HepG2 (cell line): ENCODE measurements at regions not wholly inside any gene's neighbourhood (a gene's known extent, or its start where the extent isn't known, plus 50 kb on each side); places are given as distances from the start of the nearest gene placed in this dataset.

Experiments used
- ATAC-seq: fragments of 200-7000 bp; cut with Tn5 transposase; 3 replicates; pipeline ENCODE4 v1.9.1; 2020; ENCODE audit warnings: mild to moderate bottlenecking, moderate library complexity
- BruUV-seq: library from RNA; stranded (reverse); fragments of 400-500 nt; replicated peaks from 2 replicates; lab custom pipeline; 2021; lab: Mats Ljungman, UMichigan
- CTCF ChIA-PET: fragments of 300-600 bp; formaldehyde crosslinking; extraction: SDS; loops from one replicate; lab custom pipeline; 2021; ENCODE audit warnings: low total read pairs, inconsistent platforms, low intra/inter-chr PET ratio; lab: Yijun Ruan, JAX
- POLR2A ChIA-PET: fragments of 350-600 bp; sonication (Branson Sonifier 250); formaldehyde crosslinking; loops from one replicate; lab custom pipeline; 2020; ENCODE audit warnings: antibody characterized with exemption, inconsistent platforms; lab: Yijun Ruan, JAX
- DNase-seq: peaks from one replicate; pipeline ENCODE4 v3.0.0-alpha.2; 2015; ENCODE audit warnings: low spot score
- FAIRE-seq: peaks from 3 replicates; lab custom pipeline; 2011; peaks lifted over from hg19 to GRCh38; lab: Jason Lieb, UNC
- H2AFZ ChIP-seq: one replicate; pipeline ENCODE4 v1.6.1; 2011; ENCODE audit warnings: low read length, inconsistent platforms
- H3K27ac ChIP-seq: fragments of 300-600 bp; 3 replicates; pipeline ENCODE4 v1.8.0; 2011; ENCODE audit warnings: mixed run types, mild to moderate bottlenecking, mixed read lengths, low read length, inconsistent platforms; ENCODE audit not compliant: insufficient read depth; ENCODE audit errors: extremely low read length
- H3K27me3 ChIP-seq, 2 experiments: fragments of 200-600 bp in 1 of 2; 2 replicates in 1 of 2; 3 replicates in 1 of 2; pipeline versions ENCODE4 v1.6.0 to v1.8.0; 2011; ENCODE audit warnings: low read length in 2 of 2, mild to moderate bottlenecking in 2 of 2, moderate library complexity in 2 of 2, inconsistent platforms in 1 of 2; ENCODE audit not compliant: insufficient read depth in 2 of 2, control insufficient read depth in 1 of 2
- H3K36me3 ChIP-seq, 2 experiments: fragments of 200-600 bp in 1 of 2; replicated peaks in 1 of 2; 2 replicates in 1 of 2; 3 replicates in 1 of 2; pipeline versions ENCODE4 v1.5.1 to v1.8.0; 2011; ENCODE audit warnings: low read length in 2 of 2, inconsistent platforms in 1 of 2; ENCODE audit not compliant: insufficient read depth in 2 of 2, control insufficient read depth in 1 of 2
- H3K4me1 ChIP-seq: 2 replicates; pipeline ENCODE4 v1.5.1; 2012; ENCODE audit warnings: low read length, inconsistent platforms; ENCODE audit not compliant: insufficient read depth
- H3K4me2 ChIP-seq: 2 replicates; pipeline ENCODE4 v1.6.0; 2011; ENCODE audit warnings: low read depth, low read length, inconsistent platforms
- H3K4me3 ChIP-seq, 3 experiments: fragments of 200-600 bp in 1 of 3; sonication (generic), shearing (Covaris generic) in 1 of 3; replicated peaks in 1 of 3; 2 replicates each; pipeline ENCODE4 v1.5.1; 2011 to 2016; ENCODE audit warnings: low read length in 3 of 3, inconsistent platforms in 2 of 3, low read depth in 2 of 3, mild to moderate bottlenecking in 2 of 3, control low read depth in 1 of 3, mixed read lengths in 1 of 3; ENCODE audit not compliant: insufficient read depth in 1 of 3
- H3K79me2 ChIP-seq: one replicate; pipeline ENCODE4 v1.6.1; 2011; ENCODE audit warnings: low read length, inconsistent platforms; ENCODE audit not compliant: insufficient read depth
- H3K9ac ChIP-seq: 2 replicates; pipeline ENCODE4 v1.6.0; 2011; ENCODE audit warnings: mild to moderate bottlenecking, low read depth, low read length, inconsistent platforms; ENCODE audit not compliant: insufficient read depth
- H3K9me3 ChIP-seq: 2 replicates; pipeline ENCODE4 v1.5.1; 2012; ENCODE audit warnings: mild to moderate bottlenecking, low read length
- H4K20me1 ChIP-seq: 2 replicates; pipeline ENCODE4 v1.6.0; 2011; ENCODE audit warnings: inconsistent platforms, mild to moderate bottlenecking, low read length, moderate library complexity; ENCODE audit not compliant: insufficient read depth
- ADNP ChIP-seq: sonication (generic); formaldehyde crosslinking; IDR thresholded peaks from 2 replicates; pipeline ENCODE4 v1.4.0; 2020; ENCODE audit warnings: missing genetic modification reagents
- HNRNPH1 ChIP-seq: fragments of 200-400 bp; formaldehyde crosslinking; optimal IDR thresholded peaks from 2 replicates; pipeline ENCODE3; 2017; ENCODE audit warnings: mild to moderate bottlenecking, low read depth, low read length
- ISX ChIP-seq: sonication (generic); formaldehyde crosslinking; conservative IDR thresholded peaks from 2 replicates; pipeline ENCODE4 v1.5.0; 2020; ENCODE audit warnings: missing genetic modification reagents
- KDM5B ChIP-seq: sonication (generic); formaldehyde crosslinking; IDR thresholded peaks from 2 replicates; pipeline ENCODE4 v1.4.0; 2020; ENCODE audit warnings: missing genetic modification reagents, mild to moderate bottlenecking, borderline replicate concordance
- MBNL3 ChIP-seq: fragments of 250-450 bp; sonication (Bioruptor Pico); conservative IDR thresholded peaks from 2 replicates; pipeline ENCODE4 v1.8.0; 2022; ENCODE audit warnings: mild to moderate bottlenecking, inconsistent platforms
- MTA3 ChIP-seq: sonication (generic); formaldehyde crosslinking; IDR thresholded peaks from 2 replicates; pipeline ENCODE4 v1.4.0; 2020; ENCODE audit warnings: missing genetic modification reagents
- NCOA2 ChIP-seq: sonication (generic); formaldehyde crosslinking; IDR thresholded peaks from 2 replicates; pipeline ENCODE4 v1.8.0; 2022; ENCODE audit warnings: inconsistent platforms
- PCBP2 ChIP-seq: fragments of 200-400 bp; formaldehyde crosslinking; optimal IDR thresholded peaks from 2 replicates; pipeline ENCODE3; 2018; ENCODE audit warnings: low read length, low read depth; ENCODE audit not compliant: poor library complexity, severe bottlenecking
- PHF8 ChIP-seq: sonication (generic); formaldehyde crosslinking; IDR thresholded peaks from 2 replicates; pipeline ENCODE4 v1.5.0; 2020; ENCODE audit warnings: missing genetic modification reagents
- RELA ChIP-seq: sonication (generic); formaldehyde crosslinking; IDR thresholded peaks from 2 replicates; pipeline ENCODE4 v1.4.0; 2020; ENCODE audit warnings: missing genetic modification reagents
- SP4 ChIP-seq: sonication (generic); formaldehyde crosslinking; IDR thresholded peaks from 2 replicates; pipeline ENCODE4 v1.8.1; 2023; ENCODE audit warnings: mild to moderate bottlenecking, missing genetic modification reagents
- TBP ChIP-seq: sonication (generic); formaldehyde crosslinking; IDR thresholded peaks from 2 replicates; pipeline ENCODE4 v1.5.0; 2020; ENCODE audit warnings: missing genetic modification reagents
- TFDP1 ChIP-seq: IDR thresholded peaks from 2 replicates; pipeline ENCODE4 v1.6.1; 2016; ENCODE audit warnings: missing compliant biosample characterization, missing genetic modification reagents, borderline replicate concordance
- ZNF160 ChIP-seq: sonication (generic); formaldehyde crosslinking; IDR thresholded peaks from 2 replicates; pipeline ENCODE4 v1.8.0; 2022; ENCODE audit warnings: mild to moderate bottlenecking, inconsistent platforms, missing genetic modification reagents
- ZNF496 ChIP-seq: sonication (generic); formaldehyde crosslinking; IDR thresholded peaks from 2 replicates; pipeline ENCODE4 v1.8.1; 2023; ENCODE audit warnings: mild to moderate bottlenecking, moderate library complexity, missing genetic modification reagents; ENCODE audit not compliant: insufficient replicate concordance
- ZNF564 ChIP-seq: sonication (generic); formaldehyde crosslinking; IDR thresholded peaks from 2 replicates; pipeline ENCODE4 v1.8.1; 2023; ENCODE audit warnings: mild to moderate bottlenecking, missing genetic modification reagents
- ZNF570 ChIP-seq: sonication (generic); formaldehyde crosslinking; IDR thresholded peaks from 2 replicates; pipeline ENCODE4 v1.4.0; 2020; ENCODE audit warnings: mild to moderate bottlenecking, missing genetic modification reagents, borderline replicate concordance
- ZNF704 ChIP-seq: sonication (generic); formaldehyde crosslinking; IDR thresholded peaks from 2 replicates; pipeline ENCODE4 v1.8.1; 2023; ENCODE audit warnings: mild to moderate bottlenecking, inconsistent platforms, moderate library complexity, missing genetic modification reagents, borderline replicate concordance
- ZNF710 ChIP-seq: sonication (generic); formaldehyde crosslinking; IDR thresholded peaks from 2 replicates; pipeline ENCODE4 v1.5.0; 2020; ENCODE audit warnings: mild to moderate bottlenecking, missing genetic modification reagents, borderline replicate concordance
- ZNF776 ChIP-seq: sonication (generic); formaldehyde crosslinking; IDR thresholded peaks from 2 replicates; pipeline ENCODE4 v1.4.0; 2020; ENCODE audit warnings: mild to moderate bottlenecking, missing genetic modification reagents
- WGBS: methylation state at CpG from one replicate; pipeline ENCODE4 v1.1.6; 2017; ENCODE audit warnings: low lambda C conversion rate; 5-methylcytosine and 5-hydroxymethylcytosine counted together
- in situ Hi-C: cut with HindIII; loops from 2 replicates; pipeline ENCODE4 v1.10.0; 2017; ENCODE audit warnings: low pct_unique_long_range_greater_than_20kb; ENCODE audit not compliant: extremely low pct_ligation_motif_present
- intact Hi-C: fragments of 100-400 bp; cut with micrococcal nuclease; formaldehyde crosslinking; loops from one replicate; pipeline ENCODE4 v1.10.0; 2022; ENCODE audit not compliant: unreplicated experiment

- Histone ChIP-seq H3K4me1 (peaks cover 23% of the 10 kb centered on the region), H3K4me3 (no peak overlapping the region), H3K36me3 (no peaks in the 10 kb centered on the region), H3K79me2 (no peaks in the 10 kb centered on the region), H4K20me1 (no peaks in the 10 kb centered on the region), H2AFZ (no peak overlapping the region), H3K4me2 (no peak overlapping the region), H3K9me3 (no peaks in the 10 kb centered on the region), H3K27ac (no peak overlapping the region), H3K27me3 (no peaks in the 10 kb centered on the region), H3K9ac (no peak overlapping the region)
- ChIA-PET CTCF (no interaction called here), POLR2A (no interaction called here)
- FAIRE-seq = no peak
- TF ChIP-seq SP4 (CRISPR knock-in tag) (no peak), ZNF496 (CRISPR knock-in tag) (no peak), ZNF704 (CRISPR knock-in tag) (no peak), ZNF160 (CRISPR knock-in tag) (no peak), ISX (CRISPR knock-in tag) (no peak), ADNP (CRISPR knock-in tag) (no peak), TFDP1 (no peak), TBP (CRISPR knock-in tag) (no peak), PHF8 (CRISPR knock-in tag) (no peak), ZNF710 (CRISPR knock-in tag) (no peak), MTA3 (CRISPR knock-in tag) (no peak), KDM5B (no peak), ZNF776 (no peak), PCBP2 (no peak), RELA (CRISPR knock-in tag) (no peak), MBNL3 (CRISPR knock-in tag) (no peak), ZNF564 (no peak), ZNF570 (CRISPR knock-in tag) (no peak), NCOA2 (no peak), HNRNPH1 (no peak)
- intact Hi-C loops (no loop called here), in situ Hi-C loops (no loop called here)
- no peak for ATAC-seq
- no peak for DNase-seq
- BruUV-seq = no TSS peak
- 57% methylated on average over 9 of the region's 9 CpGs for WGBS
These were observed 269.4 kb upstream of the PTGER4 start for GRCh38 chr5:40410231-40410861.
